Liver (tissue), 8 donors: ENCODE measurements at regions not wholly inside any gene's neighbourhood (a gene's known extent, or its start where the extent isn't known, plus 50 kb on each side); places are given as distances from the start of the nearest gene placed in this dataset.

ENCODE experiments used
- DNase-seq: peaks from one replicate; pipeline ENCODE4 v3.0.0-alpha.2; 2017; ENCODE audit warnings: low spot score
- H3K27ac ChIP-seq, 2 donors: one replicate each; pipeline ENCODE4 v1.7.0; 2013; ENCODE audit warnings: inconsistent platforms in 2 of 2, low read length in 2 of 2, control low read depth in 1 of 2, low read depth in 1 of 2, mild to moderate bottlenecking in 1 of 2
- H3K27me3 ChIP-seq, 4 donors: one replicate each; pipeline versions ENCODE4 v1.6.1 to v1.7.0; 2013; ENCODE audit warnings: low read length in 3 of 4, inconsistent platforms in 1 of 4, mild to moderate bottlenecking in 1 of 4, moderate library complexity in 1 of 4; ENCODE audit not compliant: control insufficient read depth in 4 of 4, insufficient read depth in 4 of 4
- H3K36me3 ChIP-seq, 4 donors: one replicate each; pipeline versions ENCODE4 v1.6.1 to v1.7.0; 2013; ENCODE audit warnings: low read length in 3 of 4, mild to moderate bottlenecking in 3 of 4, low read depth in 1 of 4, moderate library complexity in 1 of 4; ENCODE audit not compliant: control insufficient read depth in 4 of 4, insufficient read depth in 3 of 4
- H3K4me1 ChIP-seq, 4 donors: one replicate each; pipeline versions ENCODE4 v1.6.1 to v1.7.0; 2013; ENCODE audit warnings: low read length in 3 of 4, mild to moderate bottlenecking in 3 of 4, moderate library complexity in 1 of 4; ENCODE audit not compliant: control insufficient read depth in 4 of 4, insufficient read depth in 4 of 4
- H3K4me3 ChIP-seq, 3 donors: one replicate each; pipeline versions ENCODE4 v1.6.1 to v1.7.0; 2013; ENCODE audit warnings: low read length in 3 of 3, control low read depth in 1 of 3, low read depth in 1 of 3, mild to moderate bottlenecking in 1 of 3
- H3K9ac ChIP-seq, 2 donors: one replicate each; pipeline ENCODE4 v1.7.0; 2013; ENCODE audit warnings: low read length in 2 of 2, mild to moderate bottlenecking in 2 of 2, moderate library complexity in 2 of 2, control low read depth in 1 of 2, low read depth in 1 of 2
- H3K9me3 ChIP-seq, 4 donors: one replicate each; pipeline versions ENCODE4 v1.6.1 to v1.7.0; 2013; ENCODE audit warnings: low read length in 3 of 4; ENCODE audit not compliant: control insufficient read depth in 4 of 4
- ATF3 ChIP-seq: IDR thresholded peaks from 2 replicates; pipeline ENCODE4 v1.6.1; 2016; ENCODE audit warnings: antibody characterized with exemption
- CTCF ChIP-seq: fragments of 150-350 bp; IDR thresholded peaks from 2 replicates; pipeline ENCODE4 v1.5.1; 2017; ENCODE audit warnings: improper control_type of control experiment, low read depth, low read length; ENCODE audit not compliant: missing input control
- EGR1 ChIP-seq, 2 donors: IDR thresholded peaks; 2 replicates each; pipeline ENCODE4 v1.6.1; 2016 to 2018; ENCODE audit warnings: antibody characterized with exemption in 2 of 2, low read depth in 2 of 2
- FOXA2 ChIP-seq: IDR thresholded peaks from 2 replicates; pipeline ENCODE4 v1.6.1; 2016; ENCODE audit warnings: antibody characterized with exemption
- HNF4A ChIP-seq, 2 donors: conservative IDR thresholded peaks; 2 replicates each; pipeline ENCODE4 v1.6.1; 2016; ENCODE audit warnings: antibody characterized with exemption in 2 of 2, mild to moderate bottlenecking in 2 of 2
- MAX ChIP-seq: IDR thresholded peaks from 2 replicates; pipeline ENCODE4 v1.6.1; 2016; ENCODE audit warnings: antibody characterized with exemption
- NR2F2 ChIP-seq: IDR thresholded peaks from 2 replicates; pipeline ENCODE4 v1.6.1; 2016; ENCODE audit warnings: antibody characterized with exemption
- RAD21 ChIP-seq, 2 donors: IDR thresholded peaks; 2 replicates each; pipeline ENCODE4 v1.6.1; 2016; ENCODE audit warnings: antibody characterized with exemption in 2 of 2, mild to moderate bottlenecking in 2 of 2
- REST ChIP-seq: IDR thresholded peaks from 2 replicates; pipeline ENCODE4 v1.6.1; 2016; ENCODE audit warnings: antibody characterized with exemption, mild to moderate bottlenecking
- RXRA ChIP-seq, 2 donors: IDR thresholded peaks; 2 replicates each; pipeline ENCODE4 v1.6.1; 2017 to 2018; ENCODE audit warnings: antibody characterized with exemption in 2 of 2, mild to moderate bottlenecking in 1 of 2
- SP1 ChIP-seq: IDR thresholded peaks from 2 replicates; pipeline ENCODE4 v1.6.1; 2018; ENCODE audit warnings: antibody characterized with exemption, mild to moderate bottlenecking
- YY1 ChIP-seq: IDR thresholded peaks from 2 replicates; pipeline ENCODE4 v1.6.1; 2016; ENCODE audit warnings: antibody characterized with exemption, mild to moderate bottlenecking
- ZBTB33 ChIP-seq: IDR thresholded peaks from 2 replicates; pipeline ENCODE4 v1.6.1; 2016; ENCODE audit warnings: antibody characterized with exemption
- WGBS: extraction: QIAGEN DNeasy Blood & Tissue Kit; methylation state at CpG from one replicate; pipeline ENCODE4 v1.1.7; 2013; 5-methylcytosine and 5-hydroxymethylcytosine counted together
- donor health status: healthy.
- donor health status: healthy.
- donor health status: healthy.
- donor health status: healthy.
- donor health status: healthy.

GRCh38 chr2:149679286-149679685, 91.7 kb upstream of the MMADHC start:
- Histone ChIP-seq H3K9me3 (no peaks in the 10 kb centered on the region), H3K36me3 (no peaks in the 10 kb centered on the region), H3K9ac (no peak overlapping the region), H3K4me1 (no peaks in the 10 kb centered on the region), H3K27ac (no peak overlapping the region), H3K4me3 (no peak overlapping the region), H3K27me3 (no peaks in the 10 kb centered on the region)
- TF ChIP-seq RXRA (IDR thresholded peaks at IDR 0.05) (no peak), HNF4A (conservative IDR thresholded peaks at IDR 0.05) (no peak), RAD21 (IDR thresholded peaks at IDR 0.05) (no peak), MAX (no peak), FOXA2 (no peak), NR2F2 (no peak), ATF3 (no peak), SP1 (no peak), ZBTB33 (no peak), YY1 (no peak)
- WGBS = 92% methylated on average over 2 of the region's 2 CpGs
- DNase-seq = no peak

- no peak overlapping the region for H3K9ac ChIP-seq
- no peak overlapping the region for H3K4me3 ChIP-seq
- no peaks in the 10 kb centered on the region for H3K36me3 ChIP-seq
- no peak overlapping the region for H3K27ac ChIP-seq
- WGBS = 88% methylated on average over 1 of the region's 1 CpG
- no peaks in the 10 kb centered on the region for H3K4me1 ChIP-seq
- TF ChIP-seq CTCF (no peak), ATF3 (no peak), REST (no peak), YY1 (no peak), EGR1 (IDR thresholded peaks at IDR 0.05; ENCODE audit: low read depth in 2 of 2) (no peak), MAX (no peak), FOXA2 (no peak), SP1 (no peak)
- H3K27me3 ChIP-seq = no peaks in the 10 kb centered on the region
- no peaks in the 10 kb centered on the region for H3K9me3 ChIP-seq
- DNase-seq = no peak
Measured at GRCh38 chr2:149677416-149677815, 89.8 kb upstream of the MMADHC start.
